ENCODE measurements at regions not wholly inside any gene's neighbourhood (a gene's known extent, or its start where the extent isn't known, plus 50 kb on each side); places are given as distances from the start of the nearest gene placed in this dataset.

GRCh38 chr2:52115750-52116149, 1083.8 kb upstream of the NRXN1 start:
- Mint-ChIP-seq H3K27ac (no peak overlapping the region), H3K9me3 (no peaks in the 10 kb centered on the region), H3K36me3 (no peaks in the 10 kb centered on the region), H3K4me3 (no peak overlapping the region), H3K4me1 (no peaks in the 10 kb centered on the region), H3K27me3 (no peaks in the 10 kb centered on the region)

- peak overlapping the region in 1 of 3 donors; percentile 31 for H3K27ac Mint-ChIP-seq
- H3K9me3 Mint-ChIP-seq = no peaks in the 10 kb centered on the region
- H3K4me1 Mint-ChIP-seq = no peaks in the 10 kb centered on the region
- no peak overlapping the region for H3K4me3 Mint-ChIP-seq
- H3K36me3 Mint-ChIP-seq = no peaks in the 10 kb centered on the region
- H3K27me3 Mint-ChIP-seq = no peaks in the 10 kb centered on the region
Observed at GRCh38 chr2:52113338-52113737, 1081.4 kb upstream of the NRXN1 start.

GRCh38 chr2:52112141-52112540, 1080.2 kb upstream of the NRXN1 start:
- Mint-ChIP-seq H3K36me3 (no peaks in the 10 kb centered on the region), H3K27ac (no peak overlapping the region), H3K4me3 (no peak overlapping the region), H3K9me3 (no peaks in the 10 kb centered on the region), H3K27me3 (no peaks in the 10 kb centered on the region), H3K4me1 (peaks cover 0 to 2% (median 0%) of the 10 kb centered on the region in 3 donors)

GRCh38 chr2:52107124-52107523, 1075.2 kb upstream of the NRXN1 start:
- Mint-ChIP-seq H3K27me3 (no peaks in the 10 kb centered on the region), H3K36me3 (no peaks in the 10 kb centered on the region)

GRCh38 chr2:52097071-52097470, 1065.1 kb upstream of the NRXN1 start:
- Mint-ChIP-seq H3K4me3 (no peak overlapping the region), H3K9me3 (peaks cover 0 to 3% (median 0%) of the 10 kb centered on the region in 3 donors), H3K27me3 (no peaks in the 10 kb centered on the region), H3K27ac (no peak overlapping the region), H3K36me3 (no peaks in the 10 kb centered on the region), H3K4me1 (no peaks in the 10 kb centered on the region)

More at GRCh38 chr2:52107124-52107523, 1075.2 kb upstream of the NRXN1 start:
- H3K4me1 Mint-ChIP-seq = peaks cover 0 to 2% (median 0%) of the 10 kb centered on the region in 3 donors
- H3K4me3 Mint-ChIP-seq = no peak overlapping the region
- H3K27ac Mint-ChIP-seq = no peak overlapping the region
- peaks cover 0 to 2% (median 0%) of the 10 kb centered on the region in 3 donors for H3K9me3 Mint-ChIP-seq

GRCh38 chr2:52084759-52085158, 1052.8 kb upstream of the NRXN1 start:
- Mint-ChIP-seq H3K36me3 (no peaks in the 10 kb centered on the region), H3K4me3 (no peak overlapping the region), H3K9me3 (peaks cover 0 to 2% (median 2%) of the 10 kb centered on the region in 3 donors), H3K27me3 (no peaks in the 10 kb centered on the region), H3K4me1 (peaks cover 0 to 4% (median 0%) of the 10 kb centered on the region in 3 donors), H3K27ac (no peak overlapping the region)

- Mint-ChIP-seq H3K4me1 (peaks cover 0 to 4% (median 0%) of the 10 kb centered on the region in 3 donors), H3K27me3 (no peaks in the 10 kb centered on the region), H3K9me3 (peaks cover 0 to 2% (median 2%) of the 10 kb centered on the region in 3 donors), H3K4me3 (no peak overlapping the region), H3K27ac (no peak overlapping the region), H3K36me3 (no peaks in the 10 kb centered on the region)
Observed at GRCh38 chr2:52083214-52083613, 1051.3 kb upstream of the NRXN1 start.

GRCh38 chr2:52082646-52083045, 1050.7 kb upstream of the NRXN1 start:
- H3K4me3 Mint-ChIP-seq = no peak overlapping the region

GRCh38 chr2:52079602-52080001, 1047.7 kb upstream of the NRXN1 start:
- peaks cover 0 to 2% (median 0%) of the 10 kb centered on the region in 3 donors for H3K9me3 Mint-ChIP-seq
- no peaks in the 10 kb centered on the region for H3K27me3 Mint-ChIP-seq
- no peak overlapping the region for H3K4me3 Mint-ChIP-seq
- H3K4me1 Mint-ChIP-seq = peaks cover 0 to 7% (median 0%) of the 10 kb centered on the region in 3 donors
- no peaks in the 10 kb centered on the region for H3K36me3 Mint-ChIP-seq
- H3K27ac Mint-ChIP-seq = no peak overlapping the region

More at GRCh38 chr2:52082646-52083045, 1050.7 kb upstream of the NRXN1 start:
- H3K4me1 Mint-ChIP-seq = peaks cover 0 to 4% (median 0%) of the 10 kb centered on the region in 3 donors
- no peak overlapping the region for H3K27ac Mint-ChIP-seq
- H3K9me3 Mint-ChIP-seq = peaks cover 0 to 2% (median 2%) of the 10 kb centered on the region in 3 donors
- no peaks in the 10 kb centered on the region for H3K27me3 Mint-ChIP-seq
- H3K36me3 Mint-ChIP-seq = no peaks in the 10 kb centered on the region

- Mint-ChIP-seq H3K27me3 (no peaks in the 10 kb centered on the region), H3K36me3 (no peaks in the 10 kb centered on the region), H3K27ac (no peak overlapping the region), H3K9me3 (peaks cover 0 to 2% (median 0%) of the 10 kb centered on the region in 3 donors), H3K4me1 (peaks cover 0 to 13% (median 6%) of the 10 kb centered on the region in 3 donors), H3K4me3 (no peak overlapping the region)
Observed at GRCh38 chr2:52077159-52077558, 1045.2 kb upstream of the NRXN1 start.

GRCh38 chr2:52074130-52074719, 1042.3 kb upstream of the NRXN1 start:
- Mint-ChIP-seq H3K4me1 (peaks cover 0 to 13% (median 6%) of the 10 kb centered on the region in 3 donors), H3K27me3 (no peaks in the 10 kb centered on the region), H3K4me3 (peak overlapping the region in 1 of 4 donors; percentile 4), H3K27ac (peak overlapping the region in 1 of 3 donors; percentile 88), H3K9me3 (peaks cover 0 to 2% (median 0%) of the 10 kb centered on the region in 3 donors), H3K36me3 (no peaks in the 10 kb centered on the region)

GRCh38 chr2:52072949-52073348, 1041.0 kb upstream of the NRXN1 start:
- peaks cover 0 to 2% (median 0%) of the 10 kb centered on the region in 3 donors for H3K9me3 Mint-ChIP-seq
- peaks cover 0 to 13% (median 6%) of the 10 kb centered on the region in 3 donors for H3K4me1 Mint-ChIP-seq
- no peaks in the 10 kb centered on the region for H3K27me3 Mint-ChIP-seq
- H3K27ac Mint-ChIP-seq = no peak overlapping the region
- no peak overlapping the region for H3K4me3 Mint-ChIP-seq
- no peaks in the 10 kb centered on the region for H3K36me3 Mint-ChIP-seq

- no peak overlapping the region for H3K27ac Mint-ChIP-seq
- H3K4me1 Mint-ChIP-seq = peaks cover 0 to 9% (median 6%) of the 10 kb centered on the region in 3 donors
- H3K36me3 Mint-ChIP-seq = no peaks in the 10 kb centered on the region
- H3K27me3 Mint-ChIP-seq = no peaks in the 10 kb centered on the region
- peaks cover 0 to 2% (median 0%) of the 10 kb centered on the region in 3 donors for H3K9me3 Mint-ChIP-seq
- no peak overlapping the region for H3K4me3 Mint-ChIP-seq
Observed at GRCh38 chr2:52070665-52071064, 1038.7 kb upstream of the NRXN1 start.

- Mint-ChIP-seq H3K27ac (no peak overlapping the region), H3K36me3 (peaks cover 2% of the 10 kb centered on the region), H3K4me3 (no peak overlapping the region), H3K9me3 (peaks cover 3 to 6% (median 4%) of the 10 kb centered on the region in 3 donors), H3K27me3 (no peaks in the 10 kb centered on the region), H3K4me1 (no peaks in the 10 kb centered on the region)
Observed at GRCh38 chr2:52064234-52064633, 1032.3 kb upstream of the NRXN1 start.

- Mint-ChIP-seq H3K4me1 (no peaks in the 10 kb centered on the region), H3K4me3 (no peak overlapping the region), H3K36me3 (no peaks in the 10 kb centered on the region), H3K27ac (no peak overlapping the region), H3K27me3 (no peaks in the 10 kb centered on the region), H3K9me3 (peaks cover 7 to 14% (median 8%) of the 10 kb centered on the region in 3 donors)
Observed at GRCh38 chr2:52054824-52055223, 1022.9 kb upstream of the NRXN1 start.

GRCh38 chr2:52036853-52037252, 1004.9 kb upstream of the NRXN1 start:
- H3K9me3 Mint-ChIP-seq = peaks cover 0 to 4% (median 0%) of the 10 kb centered on the region in 3 donors
- H3K36me3 Mint-ChIP-seq = no peaks in the 10 kb centered on the region
- H3K27ac Mint-ChIP-seq = no peak overlapping the region
- H3K4me3 Mint-ChIP-seq = no peak overlapping the region
- H3K4me1 Mint-ChIP-seq = peaks cover 0 to 2% (median 1%) of the 10 kb centered on the region in 3 donors
- no peaks in the 10 kb centered on the region for H3K27me3 Mint-ChIP-seq

Measured in IgD-negative memory B cell (primary cell).